Upper lobe of right lung (tissue), 1 donor: ENCODE measurements at regions not wholly inside any gene's neighbourhood (a gene's known extent, or its start where the extent isn't known, plus 50 kb on each side); places are given as distances from the start of the nearest gene placed in this dataset.
A peak's percentile ranks its signal among the peaks of the same experiment; 100 is the strongest.

Experiments
- ATAC-seq: fragments of 200-7000 bp; cut with Tn5 transposase; one replicate; pipeline ENCODE4 v1.9.1; 2020; ENCODE audit warnings: mild to moderate bottlenecking, moderate library complexity
- DNase-seq: peaks from one replicate; pipeline ENCODE4 v3.0.0-alpha.2; 2020
- H3K27ac ChIP-seq: fragments of 200-600 bp; one replicate; pipeline ENCODE4 v1.8.0; 2022
- H3K27me3 ChIP-seq: fragments of 200-600 bp; one replicate; pipeline ENCODE4 v1.8.0; 2022; ENCODE audit warnings: mild to moderate bottlenecking
- H3K36me3 ChIP-seq: fragments of 200-600 bp; one replicate; pipeline ENCODE4 v1.8.0; 2022
- H3K4me1 ChIP-seq: fragments of 200-600 bp; one replicate; pipeline ENCODE4 v1.8.0; 2022
- H3K4me3 ChIP-seq: fragments of 200-600 bp; one replicate; pipeline ENCODE4 v1.8.0; 2022; ENCODE audit warnings: mild to moderate bottlenecking
- H3K9me3 ChIP-seq: fragments of 200-600 bp; one replicate; pipeline ENCODE4 v1.8.0; 2022
- intact Hi-C: fragments of 100-400 bp; cut with DNase I; formaldehyde crosslinking; loops from one replicate; pipeline ENCODE4 v1.11.0; 2022
- TF ChIP-seq, protein P1 (sequence below): fragments of 200-600 bp; IDR thresholded peaks from one replicate; pipeline ENCODE4 v1.8.0; 2022; ENCODE audit warnings: antibody characterized with exemption
- donor health status: DM: no; HTN: yes; CAD: no; lungs with severe emphysema.

DNA sequence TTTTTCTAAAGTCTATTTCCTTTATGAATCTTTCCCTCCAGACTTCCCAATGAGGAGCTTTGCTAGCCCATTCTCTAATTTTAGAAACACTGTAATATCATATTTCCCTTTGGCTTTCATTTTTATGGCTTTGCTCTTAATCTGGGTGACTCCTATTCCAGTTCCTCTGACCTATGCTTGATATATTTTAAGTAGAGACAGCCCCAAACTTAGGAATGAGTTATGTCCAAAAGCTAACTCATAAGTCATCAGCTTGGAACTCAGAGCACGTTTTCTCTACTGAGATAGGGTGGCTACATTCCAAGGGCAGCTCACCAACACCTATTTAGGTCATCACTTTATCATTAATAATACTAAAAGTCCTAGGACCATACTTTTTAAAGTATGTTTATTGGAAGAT, 77.8 kb downstream of the OR13H1 start:
- Histone ChIP-seq H3K27me3 (no peaks in the 10 kb centered on the region), H3K4me1 (no peaks in the 10 kb centered on the region), H3K4me3 (no peak overlapping the region), H3K9me3 (no peaks in the 10 kb centered on the region), H3K36me3 (no peaks in the 10 kb centered on the region), H3K27ac (no peak overlapping the region)
- ATAC-seq (no peak), DNase-seq (no peak)
- intact Hi-C loops = no loop called here
- TF ChIP-seq, protein P1, sequence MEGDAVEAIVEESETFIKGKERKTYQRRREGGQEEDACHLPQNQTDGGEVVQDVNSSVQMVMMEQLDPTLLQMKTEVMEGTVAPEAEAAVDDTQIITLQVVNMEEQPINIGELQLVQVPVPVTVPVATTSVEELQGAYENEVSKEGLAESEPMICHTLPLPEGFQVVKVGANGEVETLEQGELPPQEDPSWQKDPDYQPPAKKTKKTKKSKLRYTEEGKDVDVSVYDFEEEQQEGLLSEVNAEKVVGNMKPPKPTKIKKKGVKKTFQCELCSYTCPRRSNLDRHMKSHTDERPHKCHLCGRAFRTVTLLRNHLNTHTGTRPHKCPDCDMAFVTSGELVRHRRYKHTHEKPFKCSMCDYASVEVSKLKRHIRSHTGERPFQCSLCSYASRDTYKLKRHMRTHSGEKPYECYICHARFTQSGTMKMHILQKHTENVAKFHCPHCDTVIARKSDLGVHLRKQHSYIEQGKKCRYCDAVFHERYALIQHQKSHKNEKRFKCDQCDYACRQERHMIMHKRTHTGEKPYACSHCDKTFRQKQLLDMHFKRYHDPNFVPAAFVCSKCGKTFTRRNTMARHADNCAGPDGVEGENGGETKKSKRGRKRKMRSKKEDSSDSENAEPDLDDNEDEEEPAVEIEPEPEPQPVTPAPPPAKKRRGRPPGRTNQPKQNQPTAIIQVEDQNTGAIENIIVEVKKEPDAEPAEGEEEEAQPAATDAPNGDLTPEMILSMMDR = no peak

DNA sequence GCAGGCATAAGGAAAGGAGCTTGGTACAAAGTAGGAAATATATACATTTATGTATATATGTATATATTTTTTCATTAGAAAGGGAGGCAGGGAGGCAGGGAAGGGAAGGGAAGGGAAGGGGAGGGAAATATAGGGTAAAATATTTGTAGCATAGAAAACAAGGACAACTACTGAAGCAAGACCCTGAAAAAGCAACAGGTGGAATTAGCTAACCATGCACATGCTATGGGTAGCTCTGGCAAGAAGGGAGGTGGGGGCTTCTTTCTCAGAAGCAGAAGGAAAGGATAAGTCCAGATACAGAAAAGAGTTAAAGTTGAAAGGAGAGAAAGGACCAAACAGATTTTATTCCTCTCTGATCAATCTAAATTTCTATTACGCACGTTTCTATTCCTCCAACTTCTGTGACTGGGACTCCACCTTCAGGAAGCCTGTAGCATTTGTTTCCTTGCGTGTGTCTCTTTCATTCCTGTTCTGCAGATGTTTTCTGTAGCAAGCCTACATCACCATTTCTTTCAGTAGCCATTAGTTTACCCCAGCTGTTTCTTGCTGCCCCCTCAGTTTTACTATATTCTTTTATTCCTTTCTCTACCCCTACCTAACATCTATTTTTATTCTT, 82.9 kb downstream of the OR13H1 start:
- DNase-seq (no peak), ATAC-seq (no peak)
- intact Hi-C loops = no loop called here
- TF ChIP-seq, protein P1 = no peak
- no peaks in the 10 kb centered on the region for H3K4me1 ChIP-seq
- no peak overlapping the region for H3K27ac ChIP-seq
- H3K9me3 ChIP-seq = no peaks in the 10 kb centered on the region
- no peaks in the 10 kb centered on the region for H3K36me3 ChIP-seq
- H3K27me3 ChIP-seq = no peaks in the 10 kb centered on the region
- no peak overlapping the region for H3K4me3 ChIP-seq

DNA sequence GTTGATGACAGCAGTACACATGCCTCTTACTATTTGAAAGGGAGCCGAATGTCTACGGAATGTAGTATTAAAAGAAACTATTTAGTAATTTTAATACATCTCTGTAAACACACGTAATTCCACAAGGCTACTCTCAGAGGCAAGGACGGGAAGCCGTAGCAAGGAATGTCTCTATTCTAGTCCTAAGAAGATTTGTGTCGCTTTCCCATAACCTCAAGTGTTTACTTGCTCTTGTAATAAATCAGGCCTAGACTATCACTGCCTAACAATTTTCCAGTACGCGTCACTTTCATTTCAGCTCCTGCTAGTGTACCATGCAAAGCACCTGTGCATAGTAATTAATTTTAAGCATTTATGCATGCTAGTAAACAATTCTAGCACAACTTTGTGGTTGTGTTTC, 86.7 kb downstream of the OR13H1 start:
- Histone ChIP-seq H3K27me3 (no peaks in the 10 kb centered on the region), H3K9me3 (no peaks in the 10 kb centered on the region), H3K36me3 (no peaks in the 10 kb centered on the region), H3K4me3 (no peak overlapping the region), H3K4me1 (no peaks in the 10 kb centered on the region), H3K27ac (no peak overlapping the region)
- no peak for ATAC-seq
- intact Hi-C loops = no loop called here
- TF ChIP-seq, protein P1 = no peak
- DNase-seq = no peak

DNA sequence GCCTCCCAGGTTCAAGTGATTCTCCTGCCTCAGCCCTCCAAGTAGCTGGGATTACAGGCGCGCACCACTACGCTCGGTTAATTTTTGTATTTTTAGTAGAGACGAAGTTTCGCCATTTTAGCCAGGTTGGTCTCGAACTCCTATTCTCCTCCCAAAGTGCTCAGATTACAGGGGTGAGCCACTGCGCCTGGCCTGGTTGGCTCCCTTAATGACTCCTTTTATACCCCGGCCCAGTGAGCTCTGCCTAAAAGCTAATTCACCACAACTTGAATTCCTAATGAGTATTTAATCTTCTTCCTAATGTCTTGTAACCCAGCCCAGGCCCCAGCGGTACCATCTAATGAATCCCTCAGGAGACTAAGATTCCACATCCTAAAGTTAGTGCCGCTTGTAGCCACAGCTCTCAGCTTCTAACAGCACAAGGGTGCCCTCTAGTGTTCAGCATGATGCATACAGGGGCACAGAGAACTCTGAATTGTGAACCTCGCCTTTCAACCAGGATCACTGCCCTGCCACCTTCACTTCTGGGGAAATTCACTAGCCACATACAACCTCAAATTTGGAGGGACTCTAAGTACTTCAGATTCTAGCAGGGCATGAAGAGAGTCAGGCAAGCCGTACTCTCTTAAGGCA, 89.5 kb downstream of the OR13H1 start:
- Histone ChIP-seq H3K9me3 (no peaks in the 10 kb centered on the region), H3K27ac (no peak overlapping the region), H3K36me3 (no peaks in the 10 kb centered on the region), H3K4me1 (no peaks in the 10 kb centered on the region), H3K4me3 (no peak overlapping the region), H3K27me3 (no peaks in the 10 kb centered on the region)
- TF ChIP-seq, protein P1 = peak; percentile 61
- peak; percentile 84 for ATAC-seq
- intact Hi-C loops = no loop called here
- DNase-seq = no peak

DNA sequence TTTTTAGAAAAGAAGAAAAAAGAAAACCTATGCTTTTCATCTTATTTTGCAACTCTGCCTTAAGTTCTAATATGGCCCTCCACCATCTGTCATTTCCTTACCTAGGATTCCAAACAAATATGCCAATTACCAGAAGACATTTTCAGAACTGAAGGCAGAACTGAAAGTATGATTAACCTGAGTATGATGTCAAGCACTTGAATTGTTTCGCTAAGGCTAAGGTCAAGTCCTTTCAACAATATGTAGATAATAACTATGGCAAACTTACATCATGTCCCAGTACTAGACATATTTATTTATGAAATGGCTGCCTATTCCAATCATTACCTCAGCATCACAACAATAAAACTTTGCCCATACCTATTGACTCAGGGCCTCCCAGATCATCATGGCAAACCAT, 91.0 kb downstream of the OR13H1 start:
- H3K4me3 ChIP-seq = no peak overlapping the region
- H3K4me1 ChIP-seq = no peaks in the 10 kb centered on the region
- intact Hi-C loops = no loop called here
- no peaks in the 10 kb centered on the region for H3K9me3 ChIP-seq
- H3K36me3 ChIP-seq = no peaks in the 10 kb centered on the region
- H3K27ac ChIP-seq = no peak overlapping the region
- DNase-seq (no peak), ATAC-seq (no peak)
- H3K27me3 ChIP-seq = no peaks in the 10 kb centered on the region
- TF ChIP-seq, protein P1 = no peak

DNA sequence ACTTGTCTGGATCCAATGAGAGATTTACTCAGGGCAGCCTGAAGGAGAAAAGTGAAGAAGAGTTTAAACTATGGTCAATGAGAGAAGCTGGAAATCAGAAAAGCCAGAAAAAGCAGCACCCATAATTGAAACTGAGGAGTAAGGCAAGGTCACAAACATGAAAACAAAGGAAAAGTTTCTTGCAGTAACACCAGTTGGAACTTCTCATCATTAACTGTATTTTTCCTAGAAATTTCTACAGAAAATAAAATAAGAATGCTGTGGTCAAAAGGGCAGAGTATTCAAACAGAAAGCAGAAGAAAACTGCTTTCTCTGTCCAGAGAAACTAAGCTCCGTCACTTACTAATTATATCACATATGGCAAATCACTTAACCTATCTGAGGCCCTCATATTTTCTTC, 102.2 kb downstream of the OR13H1 start:
- Histone ChIP-seq H3K36me3 (no peaks in the 10 kb centered on the region), H3K4me3 (no peak overlapping the region), H3K27me3 (no peaks in the 10 kb centered on the region), H3K4me1 (no peaks in the 10 kb centered on the region), H3K27ac (no peak overlapping the region), H3K9me3 (no peaks in the 10 kb centered on the region)
- no peak for DNase-seq
- intact Hi-C loops = no loop called here
- no peak for ATAC-seq
- TF ChIP-seq, protein P1 = no peak
